Stimulated activated CD4-positive, alpha-beta T cell treated with anti-CD3 and anti-CD28 coated beads, Interleukin-15, amount 100 ng/mL, for 1 hour (primary cell): ENCODE measurements at regions not wholly inside any gene's neighbourhood (a gene's known extent, or its start where the extent isn't known, plus 50 kb on each side); places are given as distances from the start of the nearest gene placed in this dataset.

Experiments used
- DNase-seq, 2 donors: peaks; one replicate each; pipeline ENCODE4 v3.0.0-alpha.2; 2020; ENCODE audit warnings: low read depth in 1 of 2, low spot score in 1 of 2

GRCh38 chr2:235300368-235301201 lies 193.3 kb upstream of the AGAP1 start:
- no peak for DNase-seq

- DNase-seq, result no peak
Measured at GRCh38 chr2:235301202-235302076, 192.4 kb upstream of the AGAP1 start.

GRCh38 chr2:235302263-235302662 lies 191.6 kb upstream of the AGAP1 start:
- no peak for DNase-seq

- DNase-seq, result no peak
Measured at GRCh38 chr2:235303499-235304291, 190.1 kb upstream of the AGAP1 start.

- no peak for DNase-seq
Measured at GRCh38 chr2:235305678-235306077, 188.2 kb upstream of the AGAP1 start.

GRCh38 chr2:235311044-235311443 lies 182.8 kb upstream of the AGAP1 start:
- DNase-seq, result no peak

GRCh38 chr2:235312571-235312970 lies 181.3 kb upstream of the AGAP1 start:
- no peak for DNase-seq

- DNase-seq, result no peak
Measured at GRCh38 chr2:235314371-235314930, 179.4 kb upstream of the AGAP1 start.

- DNase-seq, result no peak
Measured at GRCh38 chr2:235319095-235319494, 174.7 kb upstream of the AGAP1 start.

- no peak for DNase-seq
Measured at GRCh38 chr2:235320326-235320725, 173.5 kb upstream of the AGAP1 start.

- DNase-seq, result no peak
Measured at GRCh38 chr2:235324324-235324723, 169.5 kb upstream of the AGAP1 start.

GRCh38 chr2:235325151-235325550 lies 168.7 kb upstream of the AGAP1 start:
- DNase-seq, result no peak

- DNase-seq, result no peak
Measured at GRCh38 chr2:235328991-235329390, 164.9 kb upstream of the AGAP1 start.

- DNase-seq, result no peak
Measured at GRCh38 chr2:235330775-235331451, 162.9 kb upstream of the AGAP1 start.

GRCh38 chr2:235332240-235332890 lies 161.5 kb upstream of the AGAP1 start:
- no peak for DNase-seq

- no peak for DNase-seq
Measured at GRCh38 chr2:235333076-235333475, 160.8 kb upstream of the AGAP1 start.

- DNase-seq, result no peak
Measured at GRCh38 chr2:235334179-235334578, 159.7 kb upstream of the AGAP1 start.

- DNase-seq, result no peak
Measured at GRCh38 chr2:235343156-235343774, 150.6 kb upstream of the AGAP1 start.

- DNase-seq, result no peak
Measured at GRCh38 chr2:235343869-235344268, 150.0 kb upstream of the AGAP1 start.

GRCh38 chr2:235345745-235346144 lies 148.1 kb upstream of the AGAP1 start:
- no peak for DNase-seq
